ENCODE measurements at regions not wholly inside any gene's neighbourhood (a gene's known extent, or its start where the extent isn't known, plus 50 kb on each side); places are given as distances from the start of the nearest gene placed in this dataset.

DNA sequence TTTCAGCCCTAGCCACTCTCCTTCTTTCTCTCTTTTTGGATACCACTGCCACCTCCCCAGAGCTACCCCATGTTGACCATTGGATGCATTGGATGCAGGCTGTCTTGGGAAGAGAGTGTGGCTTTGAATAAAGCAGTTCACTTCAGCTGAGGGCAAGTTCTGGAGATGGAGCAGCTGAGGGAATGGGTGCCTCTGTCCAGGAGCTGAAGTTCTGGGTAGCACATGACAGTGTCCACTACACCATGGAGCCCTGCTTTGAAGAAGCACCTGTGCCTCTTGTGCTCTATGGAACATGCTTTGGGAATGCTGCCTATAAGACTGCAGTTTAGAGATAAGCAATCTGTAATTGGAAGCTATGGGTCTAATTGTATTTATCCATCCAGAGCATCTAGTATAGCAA lies 1028.7 kb downstream of the TYW1 start:
- no peak overlapping the region for H3K27ac ChIP-seq
- H3K36me3 ChIP-seq: no peaks in the 10 kb centered on the region
- no peak for TF ChIP-seq POLR2A (IDR thresholded peaks at IDR 0.05)
- TF ChIP-seq, protein P1, sequence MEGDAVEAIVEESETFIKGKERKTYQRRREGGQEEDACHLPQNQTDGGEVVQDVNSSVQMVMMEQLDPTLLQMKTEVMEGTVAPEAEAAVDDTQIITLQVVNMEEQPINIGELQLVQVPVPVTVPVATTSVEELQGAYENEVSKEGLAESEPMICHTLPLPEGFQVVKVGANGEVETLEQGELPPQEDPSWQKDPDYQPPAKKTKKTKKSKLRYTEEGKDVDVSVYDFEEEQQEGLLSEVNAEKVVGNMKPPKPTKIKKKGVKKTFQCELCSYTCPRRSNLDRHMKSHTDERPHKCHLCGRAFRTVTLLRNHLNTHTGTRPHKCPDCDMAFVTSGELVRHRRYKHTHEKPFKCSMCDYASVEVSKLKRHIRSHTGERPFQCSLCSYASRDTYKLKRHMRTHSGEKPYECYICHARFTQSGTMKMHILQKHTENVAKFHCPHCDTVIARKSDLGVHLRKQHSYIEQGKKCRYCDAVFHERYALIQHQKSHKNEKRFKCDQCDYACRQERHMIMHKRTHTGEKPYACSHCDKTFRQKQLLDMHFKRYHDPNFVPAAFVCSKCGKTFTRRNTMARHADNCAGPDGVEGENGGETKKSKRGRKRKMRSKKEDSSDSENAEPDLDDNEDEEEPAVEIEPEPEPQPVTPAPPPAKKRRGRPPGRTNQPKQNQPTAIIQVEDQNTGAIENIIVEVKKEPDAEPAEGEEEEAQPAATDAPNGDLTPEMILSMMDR (IDR thresholded peaks at IDR 0.05): no peak
- no peak for TF ChIP-seq EP300 (IDR thresholded peaks at IDR 0.05)
- no peak for TF ChIP-seq POLR2AphosphoS5 (IDR thresholded peaks at IDR 0.05)
- H3K27me3 ChIP-seq: no peaks in the 10 kb centered on the region
- no peaks in the 10 kb centered on the region for H3K4me1 ChIP-seq
- H3K9me3 ChIP-seq: peaks cover 0 to 18% (median 0%) of the 10 kb centered on the region in 3 donors
- H3K4me3 ChIP-seq: no peak overlapping the region
- no peak for ATAC-seq

DNA sequence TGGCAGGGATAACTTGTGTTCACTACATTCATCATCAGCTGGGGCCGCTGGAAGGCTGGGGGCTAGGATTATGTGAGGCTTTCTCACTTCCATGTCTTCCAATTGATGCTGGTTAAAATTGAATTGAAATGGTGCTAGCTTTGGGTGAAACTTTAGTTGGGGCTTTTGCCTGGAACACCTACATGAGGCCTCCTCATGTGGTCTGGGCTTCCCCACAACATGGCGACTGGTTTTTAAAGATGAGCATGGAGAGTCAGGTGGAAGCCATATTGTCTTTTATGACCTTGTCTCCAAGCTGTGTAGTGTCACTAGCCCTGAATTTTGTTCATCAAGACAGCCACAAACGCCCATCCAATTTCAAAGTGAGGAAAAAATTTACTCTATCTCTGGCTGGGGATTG lies 1033.9 kb downstream of the TYW1 start:
- H3K9me3 ChIP-seq: peaks cover 0 to 16% (median 0%) of the 10 kb centered on the region in 3 donors
- no peak overlapping the region for H3K27ac ChIP-seq
- H3K4me1 ChIP-seq: no peaks in the 10 kb centered on the region
- no peak for ATAC-seq
- 59 to 84% methylated on average over 2 of the region's 3 CpGs for WGBS, 2 donors (ENCODE audit: low coverage in 1 of 2)
- H3K36me3 ChIP-seq: no peaks in the 10 kb centered on the region
- H3K4me3 ChIP-seq: no peak overlapping the region
- no peak for TF ChIP-seq EP300 (IDR thresholded peaks at IDR 0.05)
- TF ChIP-seq, protein P1 (IDR thresholded peaks at IDR 0.05): no peak
- no peak for TF ChIP-seq POLR2AphosphoS5 (IDR thresholded peaks at IDR 0.05)
- TF ChIP-seq POLR2A (IDR thresholded peaks at IDR 0.05): no peak
- H3K27me3 ChIP-seq: no peaks in the 10 kb centered on the region

DNA sequence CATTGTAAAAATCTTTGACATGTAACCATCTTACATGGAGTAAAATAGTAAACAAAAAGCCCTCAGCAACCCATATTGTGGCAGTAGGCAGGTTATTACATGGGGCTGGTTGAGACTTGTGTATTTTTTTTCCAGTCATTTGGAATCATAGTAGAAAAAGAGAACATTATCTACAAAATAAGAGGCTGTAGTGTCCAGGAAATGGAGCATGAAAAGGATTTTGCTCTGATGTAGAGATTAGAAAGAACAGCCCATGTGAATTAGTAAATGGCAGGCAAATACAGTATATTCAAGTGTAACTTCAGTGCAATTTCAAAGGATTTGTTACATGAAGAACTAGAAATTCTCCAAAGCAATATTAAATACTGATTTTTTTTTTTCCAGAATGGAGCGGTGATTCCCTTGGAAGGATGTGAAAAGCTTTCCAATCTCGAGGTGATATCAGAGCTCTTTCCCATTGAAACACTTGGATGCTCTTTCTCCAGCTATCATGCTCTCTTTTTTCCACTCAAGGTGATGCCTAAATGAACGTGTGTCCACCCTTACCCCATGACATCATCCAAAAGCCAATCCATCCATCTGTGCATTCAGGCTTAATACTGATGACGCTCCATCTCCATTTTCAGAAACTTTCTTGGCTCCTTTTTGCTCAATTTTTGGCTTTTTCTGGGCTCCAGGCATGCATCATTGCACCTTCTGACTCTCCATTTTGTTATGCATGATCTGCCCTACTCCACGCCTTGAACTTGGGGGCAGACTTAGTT lies 1034.7 kb downstream of the TYW1 start:
- H3K27ac ChIP-seq: no peak overlapping the region
- no peak overlapping the region for H3K4me3 ChIP-seq
- 56 to 89% methylated on average over 4 to 5 of the region's 5 CpGs for WGBS, 2 donors (ENCODE audit: low coverage in 1 of 2)
- no peaks in the 10 kb centered on the region for H3K36me3 ChIP-seq
- no peak for ATAC-seq
- H3K4me1 ChIP-seq: no peaks in the 10 kb centered on the region
- no peaks in the 10 kb centered on the region for H3K27me3 ChIP-seq
- H3K9me3 ChIP-seq: peaks cover 0 to 14% (median 0%) of the 10 kb centered on the region in 3 donors
- TF ChIP-seq, protein P1 (IDR thresholded peaks at IDR 0.05): no peak
- TF ChIP-seq POLR2AphosphoS5 (IDR thresholded peaks at IDR 0.05) (no peak), EP300 (IDR thresholded peaks at IDR 0.05) (no peak), POLR2A (IDR thresholded peaks at IDR 0.05) (no peak)

DNA sequence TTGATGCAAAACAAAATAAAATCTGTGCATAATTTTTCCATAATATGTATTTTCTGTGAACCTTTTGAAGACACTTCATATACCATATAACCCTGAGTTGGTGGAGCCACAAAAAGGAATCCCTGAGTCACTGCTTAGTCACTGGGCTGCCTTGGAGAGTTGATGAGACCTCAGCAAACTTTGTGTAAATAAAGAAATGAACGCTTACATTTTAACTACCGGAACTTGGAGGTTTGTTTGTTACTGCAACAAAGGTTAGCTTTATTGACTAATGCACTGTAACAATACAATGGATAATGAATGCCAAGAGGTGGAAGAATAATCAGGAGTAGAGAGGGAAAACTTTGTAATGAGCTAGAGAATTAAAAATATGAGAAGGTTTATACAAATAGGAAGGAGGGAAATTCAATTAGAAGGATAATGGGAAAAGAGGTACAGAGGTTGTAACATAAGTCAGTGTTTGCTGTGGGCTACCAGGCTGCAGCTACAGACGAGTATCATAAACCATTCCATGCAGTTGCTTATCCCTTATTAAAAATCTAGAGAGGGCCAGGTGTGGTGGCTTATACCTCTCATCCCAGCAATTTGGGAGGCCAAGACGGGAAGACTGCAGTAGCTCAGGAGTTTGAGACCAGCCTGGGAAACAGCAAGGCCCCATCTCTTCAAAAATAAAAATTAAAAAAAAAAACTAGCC lies 1042.1 kb downstream of the TYW1 start:
- Histone ChIP-seq H3K36me3 (no peaks in the 10 kb centered on the region), H3K4me3 (no peak overlapping the region), H3K9me3 (no peaks in the 10 kb centered on the region), H3K27me3 (no peaks in the 10 kb centered on the region), H3K4me1 (no peaks in the 10 kb centered on the region), H3K27ac (no peak overlapping the region)
- no peak for ATAC-seq
- TF ChIP-seq POLR2AphosphoS5 (IDR thresholded peaks at IDR 0.05) (no peak), EP300 (IDR thresholded peaks at IDR 0.05) (no peak)
- TF ChIP-seq, protein P1 (IDR thresholded peaks at IDR 0.05): no peak
- WGBS, 2 donors (ENCODE audit: low coverage in 1 of 2): 58 to 60% methylated on average over 4 of the region's 4 CpGs

DNA sequence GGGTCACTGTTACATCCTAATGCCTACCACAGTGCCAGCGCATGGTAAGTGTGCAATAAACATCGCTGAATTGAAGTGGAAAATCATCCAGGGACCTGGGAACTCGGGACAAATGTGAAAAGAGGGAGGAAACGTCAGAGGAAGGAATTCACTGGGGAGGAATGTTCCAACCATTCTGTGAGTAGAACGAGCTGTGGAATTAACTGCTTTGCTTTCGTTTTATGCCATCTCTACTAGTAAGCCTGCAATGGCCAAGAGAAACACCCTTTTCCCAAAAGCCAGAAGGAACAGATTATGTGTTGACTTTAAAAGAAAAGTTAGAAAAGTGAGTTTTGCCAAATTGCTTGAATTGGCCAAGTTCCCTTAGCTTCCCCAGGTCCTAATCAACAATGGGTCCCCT lies 1044.9 kb downstream of the TYW1 start:
- no peaks in the 10 kb centered on the region for H3K4me1 ChIP-seq
- TF ChIP-seq, protein P1 (IDR thresholded peaks at IDR 0.05): no peak
- no peak for TF ChIP-seq POLR2A (IDR thresholded peaks at IDR 0.05)
- no peak for TF ChIP-seq EP300 (IDR thresholded peaks at IDR 0.05)
- no peak for TF ChIP-seq POLR2AphosphoS5 (IDR thresholded peaks at IDR 0.05)
- 28 to 66% methylated on average over 3 to 6 of the region's 6 CpGs for WGBS, 2 donors (ENCODE audit: low coverage in 1 of 2)
- no peak for ATAC-seq
- no peaks in the 10 kb centered on the region for H3K27me3 ChIP-seq
- no peak overlapping the region for H3K4me3 ChIP-seq
- H3K36me3 ChIP-seq: no peaks in the 10 kb centered on the region
- no peaks in the 10 kb centered on the region for H3K9me3 ChIP-seq
- no peak overlapping the region for H3K27ac ChIP-seq

Data from gastroesophageal sphincter (tissue), 4 donors.